Activated T-cell treated with anti-CD3 and anti-CD28 coated beads, Interleukin-2, amount 50 U/mL, for 72 hours (primary cell): ENCODE measurements at regions not wholly inside any gene's neighbourhood (a gene's known extent, or its start where the extent isn't known, plus 50 kb on each side); places are given as distances from the start of the nearest gene placed in this dataset.

Experiments
- ATAC-seq, 2 donors: fragments of 150-1000 bp; cut with Tn5 transposase; replicated peaks in 1 of 2; 2 replicates each; pipeline ENCODE4 v1.10.0; 2021; ENCODE audit warnings: moderate library complexity in 2 of 2, mild to moderate bottlenecking in 1 of 2
- DNase-seq, 2 donors: peaks; one replicate each; pipeline ENCODE4 v3.0.0; 2021 to 2022; ENCODE audit warnings: mixed read lengths in 1 of 2
- H3K27ac Mint-ChIP-seq: one replicate; pipeline ENCODE4 v1.8.0; 2022; ENCODE audit warnings: mild to moderate bottlenecking, moderate library complexity, mixed read lengths
- H3K27me3 Mint-ChIP-seq: one replicate; pipeline ENCODE4 v1.8.0; 2022; ENCODE audit warnings: low read depth, mixed read lengths
- H3K36me3 Mint-ChIP-seq, 2 donors: one replicate each; pipeline ENCODE4 v1.8.0; 2022; ENCODE audit warnings: mixed read lengths in 2 of 2, mild to moderate bottlenecking in 1 of 2; ENCODE audit not compliant: insufficient read depth in 2 of 2
- H3K4me1 Mint-ChIP-seq: one replicate; pipeline ENCODE4 v1.8.0; 2022; ENCODE audit warnings: low read depth, mixed read lengths
- H3K4me3 Mint-ChIP-seq, 2 donors: one replicate each; pipeline ENCODE4 v1.8.0; 2022; ENCODE audit warnings: mild to moderate bottlenecking in 2 of 2, mixed read lengths in 2 of 2, moderate library complexity in 2 of 2
- H3K9me3 Mint-ChIP-seq, 2 donors: one replicate each; pipeline ENCODE4 v1.8.0; 2022; ENCODE audit warnings: mixed read lengths in 2 of 2

GRCh38 chr12:43052441-43052840 is 462.9 kb upstream of the PRICKLE1 start:
- H3K9me3 Mint-ChIP-seq: peaks cover 2 to 10% of the 10 kb centered on the region in 2 donors
- no peak overlapping the region for H3K4me3 Mint-ChIP-seq

DNA sequence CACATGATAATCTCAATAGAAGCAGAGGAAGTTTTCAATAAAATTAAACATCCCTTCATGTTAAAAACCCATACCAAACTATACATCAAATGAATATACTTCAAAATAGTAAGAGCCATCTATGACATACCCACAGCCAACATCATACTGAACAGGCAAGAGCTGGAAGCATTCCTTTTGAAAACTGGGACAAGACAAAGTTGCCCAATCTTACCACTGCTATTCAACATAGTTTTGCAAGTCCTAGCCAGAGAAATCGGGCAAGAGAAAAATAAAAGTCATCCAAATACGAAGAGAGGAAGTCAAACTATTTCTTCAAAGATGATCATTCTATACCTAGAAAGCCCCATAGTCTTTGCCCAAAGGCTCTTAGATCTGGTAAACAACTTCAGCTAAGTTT is 454.7 kb upstream of the PRICKLE1 start:
- DNase-seq (no peak), ATAC-seq (no peak)
- Mint-ChIP-seq H3K27me3 (no peaks in the 10 kb centered on the region), H3K4me1 (no peaks in the 10 kb centered on the region), H3K27ac (no peak overlapping the region), H3K36me3 (no peaks in the 10 kb centered on the region), H3K9me3 (peaks cover 1 to 4% of the 10 kb centered on the region in 2 donors), H3K4me3 (no peak overlapping the region)

More at GRCh38 chr12:43052441-43052840, 462.9 kb upstream of the PRICKLE1 start:
- ATAC-seq (no peak), DNase-seq (no peak)
- H3K27me3 Mint-ChIP-seq: no peaks in the 10 kb centered on the region
- H3K4me1 Mint-ChIP-seq: no peaks in the 10 kb centered on the region
- H3K27ac Mint-ChIP-seq: no peak overlapping the region
- peaks cover 0 to 2% of the 10 kb centered on the region in 2 donors for H3K36me3 Mint-ChIP-seq

DNA sequence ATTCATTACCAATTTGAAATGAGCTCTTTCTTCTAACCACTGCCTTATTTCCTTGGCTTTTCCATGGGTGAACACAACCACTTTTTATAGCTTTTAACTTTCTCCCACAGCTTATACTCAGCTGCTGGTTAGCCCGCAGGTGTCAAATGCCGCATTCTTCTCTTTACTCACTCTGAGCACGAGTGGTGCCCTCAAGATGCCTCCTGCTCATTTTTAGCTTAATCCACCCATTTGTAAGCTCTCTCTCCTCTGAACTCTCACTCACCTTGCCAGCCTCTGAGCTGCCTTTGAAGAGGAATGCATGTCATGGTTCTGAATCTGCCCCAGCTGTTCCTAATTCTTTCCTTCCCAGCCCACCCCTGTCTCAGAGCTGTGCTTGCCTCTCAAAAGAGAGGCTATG is 449.4 kb upstream of the PRICKLE1 start:
- DNase-seq: no peak
- ATAC-seq: no peak
- Mint-ChIP-seq H3K4me3 (no peak overlapping the region), H3K27ac (no peak overlapping the region), H3K4me1 (no peaks in the 10 kb centered on the region), H3K27me3 (no peaks in the 10 kb centered on the region), H3K9me3 (peaks cover 6 to 8% of the 10 kb centered on the region in 2 donors), H3K36me3 (peaks cover 0 to 2% of the 10 kb centered on the region in 2 donors)

DNA sequence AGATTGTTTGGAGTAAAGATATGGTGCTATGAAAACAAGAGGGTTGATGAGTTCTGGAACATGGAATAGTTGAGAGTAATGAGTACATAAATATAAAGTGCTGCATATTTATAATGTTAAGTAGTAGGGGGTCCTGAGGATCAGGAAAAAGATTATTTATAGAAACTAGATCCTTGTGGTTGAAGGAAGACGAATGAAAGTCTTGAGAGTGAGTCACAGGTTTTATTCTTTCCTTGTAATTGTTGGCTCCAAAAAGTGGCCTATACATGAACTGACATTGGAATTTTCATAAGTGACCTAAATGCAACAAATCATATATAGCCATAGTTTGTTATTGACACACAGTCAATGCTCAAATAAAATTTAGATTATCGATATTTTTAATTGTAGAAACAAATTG is 440.4 kb upstream of the PRICKLE1 start:
- peaks cover 7 to 9% of the 10 kb centered on the region in 2 donors for H3K9me3 Mint-ChIP-seq
- DNase-seq: no peak
- no peaks in the 10 kb centered on the region for H3K4me1 Mint-ChIP-seq
- ATAC-seq: no peak
- H3K27ac Mint-ChIP-seq: no peak overlapping the region
- no peaks in the 10 kb centered on the region for H3K27me3 Mint-ChIP-seq
- H3K4me3 Mint-ChIP-seq: no peak overlapping the region
- H3K36me3 Mint-ChIP-seq: no peaks in the 10 kb centered on the region

GRCh38 chr12:43028826-43029225 is 439.3 kb upstream of the PRICKLE1 start:
- Mint-ChIP-seq H3K9me3 (peaks cover 3 to 5% of the 10 kb centered on the region in 2 donors), H3K27me3 (no peaks in the 10 kb centered on the region), H3K4me1 (no peaks in the 10 kb centered on the region), H3K27ac (no peak overlapping the region), H3K4me3 (no peak overlapping the region), H3K36me3 (no peaks in the 10 kb centered on the region)
- ATAC-seq (no peak), DNase-seq (no peak)

DNA sequence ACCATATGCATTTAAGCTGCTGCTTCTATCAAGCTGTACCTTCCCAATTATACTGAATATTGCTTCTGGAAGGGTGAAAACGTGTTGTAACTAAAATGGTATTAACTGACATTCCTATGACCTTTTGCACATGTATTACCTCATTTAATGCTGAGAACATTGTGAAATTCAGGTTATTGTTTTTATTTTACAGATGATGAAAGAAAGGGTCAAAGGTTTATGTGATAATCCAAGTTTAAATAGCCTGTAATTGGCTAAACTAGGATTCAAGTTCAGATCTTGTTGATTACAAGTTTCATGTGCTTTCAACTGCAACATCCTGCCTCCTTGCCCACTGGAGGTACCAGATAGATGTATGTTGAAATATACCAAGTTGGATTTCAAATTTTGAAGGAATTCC is 433.3 kb upstream of the PRICKLE1 start:
- Mint-ChIP-seq H3K36me3 (no peaks in the 10 kb centered on the region), H3K27me3 (no peaks in the 10 kb centered on the region), H3K9me3 (peaks cover 1 to 2% of the 10 kb centered on the region in 2 donors), H3K4me3 (no peak overlapping the region), H3K27ac (no peak overlapping the region), H3K4me1 (no peaks in the 10 kb centered on the region)
- ATAC-seq (no peak), DNase-seq (no peak)

DNA sequence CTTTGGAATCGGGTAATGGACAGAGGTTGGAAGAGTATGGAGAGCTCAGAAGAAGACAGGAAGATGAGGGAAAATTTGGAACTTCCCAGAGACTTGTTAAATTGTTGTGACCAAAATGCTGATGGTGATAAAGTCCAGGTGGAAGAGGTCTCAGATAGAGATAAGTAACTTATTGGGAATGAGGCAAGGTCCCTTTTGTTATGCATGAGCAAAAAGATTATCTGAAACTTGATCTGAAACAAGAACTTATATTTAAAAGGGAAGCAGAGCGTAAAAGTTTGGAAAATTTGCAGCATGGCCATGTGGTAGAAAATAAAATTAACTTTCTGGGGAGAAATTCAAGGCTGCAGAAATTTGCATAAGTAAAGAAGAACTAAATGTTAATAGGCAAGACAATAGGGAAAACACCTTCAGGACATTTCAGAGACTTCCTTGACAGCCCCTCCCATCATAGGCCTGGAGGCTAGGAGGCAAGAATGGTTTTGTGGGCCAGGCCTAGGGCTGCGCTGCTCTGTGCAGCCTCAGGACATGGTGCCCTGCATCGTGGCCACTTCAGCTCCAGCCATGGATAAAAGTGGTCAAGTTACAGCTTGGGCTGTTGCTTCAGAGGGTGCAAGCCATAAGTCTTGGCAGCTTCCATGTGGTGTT is 425.7 kb upstream of the PRICKLE1 start:
- DNase-seq (no peak), ATAC-seq (no peak)
- Mint-ChIP-seq H3K4me3 (no peak overlapping the region), H3K27ac (no peak overlapping the region), H3K9me3 (peaks cover 1 to 8% of the 10 kb centered on the region in 2 donors), H3K4me1 (no peaks in the 10 kb centered on the region), H3K27me3 (no peaks in the 10 kb centered on the region), H3K36me3 (no peaks in the 10 kb centered on the region)

DNA sequence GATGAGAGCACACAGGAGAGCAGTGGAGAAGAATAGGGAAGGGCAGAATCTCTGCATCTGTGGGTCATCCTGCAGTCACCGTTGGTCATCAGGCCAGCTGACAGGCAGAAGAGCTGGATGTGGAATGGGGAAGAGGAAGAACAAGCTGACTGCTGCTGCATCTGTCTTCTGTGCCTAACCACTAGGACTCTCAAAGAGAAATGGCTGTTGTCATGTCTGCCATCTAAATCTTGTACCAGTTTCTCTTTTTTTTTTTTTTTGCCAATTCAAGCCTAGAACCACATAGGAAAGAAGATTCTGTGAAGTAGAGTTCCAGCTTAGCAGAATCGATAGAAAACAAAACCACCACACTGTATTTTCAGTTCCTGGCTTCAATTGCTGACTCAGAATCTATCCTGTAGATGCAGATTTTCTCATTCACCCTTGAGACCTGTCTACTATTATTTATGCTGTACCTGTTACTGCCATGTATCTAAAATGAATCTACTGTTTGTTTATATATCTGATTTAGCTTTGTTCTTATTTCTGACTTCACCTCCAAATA is 421.9 kb upstream of the PRICKLE1 start:
- Mint-ChIP-seq H3K4me1 (no peaks in the 10 kb centered on the region), H3K4me3 (no peak overlapping the region), H3K36me3 (no peaks in the 10 kb centered on the region), H3K27me3 (no peaks in the 10 kb centered on the region), H3K27ac (no peak overlapping the region), H3K9me3 (peaks cover 1 to 8% of the 10 kb centered on the region in 2 donors)
- DNase-seq (no peak), ATAC-seq (no peak)

- no peak for DNase-seq
- Mint-ChIP-seq H3K27me3 (no peaks in the 10 kb centered on the region), H3K27ac (no peak overlapping the region), H3K36me3 (no peaks in the 10 kb centered on the region), H3K9me3 (peaks cover 2 to 4% of the 10 kb centered on the region in 2 donors), H3K4me3 (no peak overlapping the region), H3K4me1 (no peaks in the 10 kb centered on the region)
- ATAC-seq: no peak
Measured at GRCh38 chr12:43009846-43010240, 420.3 kb upstream of the PRICKLE1 start.

GRCh38 chr12:43008953-43009845 is 419.7 kb upstream of the PRICKLE1 start:
- Mint-ChIP-seq H3K9me3 (peaks cover 2 to 4% of the 10 kb centered on the region in 2 donors), H3K36me3 (no peaks in the 10 kb centered on the region), H3K27me3 (no peaks in the 10 kb centered on the region), H3K4me3 (no peak overlapping the region), H3K4me1 (no peaks in the 10 kb centered on the region), H3K27ac (no peak overlapping the region)
- DNase-seq (no peak), ATAC-seq (no peak)

GRCh38 chr12:43004908-43005307 is 415.4 kb upstream of the PRICKLE1 start:
- no peak overlapping the region for H3K4me3 Mint-ChIP-seq
- no peaks in the 10 kb centered on the region for H3K4me1 Mint-ChIP-seq
- peaks cover 0 to 4% of the 10 kb centered on the region in 2 donors for H3K9me3 Mint-ChIP-seq
- H3K27ac Mint-ChIP-seq: no peak overlapping the region
- H3K36me3 Mint-ChIP-seq: no peaks in the 10 kb centered on the region
- DNase-seq (no peak), ATAC-seq (no peak)
- no peaks in the 10 kb centered on the region for H3K27me3 Mint-ChIP-seq

DNA sequence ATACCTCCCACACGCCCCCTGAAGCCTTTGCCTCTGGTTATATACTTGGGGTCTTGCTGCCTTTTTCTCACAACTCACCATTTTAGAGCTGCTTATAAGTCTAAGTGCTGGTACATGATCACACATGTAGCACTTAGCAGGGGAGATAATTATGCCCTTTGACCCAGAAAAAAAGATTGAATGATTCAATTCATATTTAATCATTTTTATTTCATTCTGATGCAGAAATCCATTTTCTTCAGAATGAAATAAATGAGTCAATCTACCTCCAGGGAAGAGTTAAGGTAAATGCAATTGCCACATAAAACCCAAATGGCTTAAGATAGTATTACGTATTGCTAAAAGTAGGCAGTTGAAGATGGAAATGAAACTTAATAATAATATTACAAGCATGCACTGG is 414.6 kb upstream of the PRICKLE1 start:
- peaks cover 0 to 5% of the 10 kb centered on the region in 2 donors for H3K9me3 Mint-ChIP-seq
- no peak for ATAC-seq
- no peaks in the 10 kb centered on the region for H3K4me1 Mint-ChIP-seq
- H3K27ac Mint-ChIP-seq: no peak overlapping the region
- no peaks in the 10 kb centered on the region for H3K27me3 Mint-ChIP-seq
- H3K36me3 Mint-ChIP-seq: no peaks in the 10 kb centered on the region
- DNase-seq: no peak
- no peak overlapping the region for H3K4me3 Mint-ChIP-seq

DNA sequence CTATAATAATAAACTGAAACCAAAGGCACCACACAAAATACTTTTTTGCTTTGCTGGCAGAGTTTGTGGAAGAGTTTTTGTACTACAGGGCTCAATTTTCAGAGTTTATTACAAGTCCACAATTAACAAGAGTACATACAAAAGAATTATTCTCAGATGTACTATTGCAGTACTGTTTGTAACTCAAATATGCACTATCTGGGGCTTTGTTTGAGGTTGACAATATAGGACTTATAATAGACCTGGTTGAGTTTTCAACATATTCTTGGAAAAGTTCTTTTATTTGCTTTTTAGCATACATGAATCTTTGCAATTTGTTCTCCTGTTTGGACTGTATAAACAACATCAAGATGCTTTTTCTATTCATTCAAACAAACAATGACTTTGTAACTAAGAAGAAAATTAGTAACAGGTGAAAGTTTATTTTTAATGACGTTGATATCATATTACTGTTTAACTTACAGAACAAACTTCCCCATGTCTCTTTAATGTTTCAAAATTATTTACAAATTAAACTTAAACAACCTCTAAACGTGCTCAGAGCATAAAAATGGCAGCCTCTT is 407.4 kb upstream of the PRICKLE1 start:
- no peak for ATAC-seq

More for the DNA sequence above, 407.4 kb upstream of the PRICKLE1 start:
- Mint-ChIP-seq H3K27ac (no peak overlapping the region), H3K4me1 (no peaks in the 10 kb centered on the region), H3K36me3 (no peaks in the 10 kb centered on the region), H3K27me3 (no peaks in the 10 kb centered on the region), H3K9me3 (peaks cover 8% of the 10 kb centered on the region in 2 donors), H3K4me3 (no peak overlapping the region)
- DNase-seq: no peak
